Colonic mucosa (tissue), 4 donors: ENCODE measurements at regions not wholly inside any gene's neighbourhood (a gene's known extent, or its start where the extent isn't known, plus 50 kb on each side); places are given as distances from the start of the nearest gene placed in this dataset.

Experiments used
- DNase-seq: peaks from one replicate; pipeline ENCODE4 v3.0.0-alpha.2; 2020
- H3K27ac ChIP-seq: fragments of 200-600 bp; one replicate; pipeline ENCODE4 v1.8.0; 2021
- H3K27me3 ChIP-seq: fragments of 200-600 bp; one replicate; pipeline ENCODE4 v1.8.0; 2021
- H3K36me3 ChIP-seq: fragments of 200-600 bp; one replicate; pipeline ENCODE4 v1.8.0; 2021
- H3K4me1 ChIP-seq: fragments of 200-600 bp; one replicate; pipeline ENCODE4 v1.8.0; 2021; ENCODE audit warnings: mild to moderate bottlenecking
- H3K4me3 ChIP-seq: fragments of 200-600 bp; one replicate; pipeline ENCODE4 v1.8.0; 2021
- H3K9ac ChIP-seq, 2 donors: one replicate each; pipeline ENCODE4 v1.7.0; 2013; ENCODE audit warnings: control low read depth in 2 of 2, low read depth in 2 of 2, low read length in 2 of 2
- H3K9me3 ChIP-seq: fragments of 200-600 bp; one replicate; pipeline ENCODE4 v1.8.0; 2021
- intact Hi-C: fragments of 100-400 bp; cut with DNase I; formaldehyde crosslinking; loops from one replicate; pipeline ENCODE4 v1.14.1; 2022
- TF ChIP-seq, protein P1 (sequence below): fragments of 200-600 bp; IDR thresholded peaks from one replicate; pipeline ENCODE4 v1.8.0; 2022; ENCODE audit warnings: antibody characterized with exemption, mild to moderate bottlenecking
- donor health status: healthy.
- donor health status: DM: no; HTN: no; CAD: no.
- donor health status: DM: no; HTN: no; CAD: no.

DNA sequence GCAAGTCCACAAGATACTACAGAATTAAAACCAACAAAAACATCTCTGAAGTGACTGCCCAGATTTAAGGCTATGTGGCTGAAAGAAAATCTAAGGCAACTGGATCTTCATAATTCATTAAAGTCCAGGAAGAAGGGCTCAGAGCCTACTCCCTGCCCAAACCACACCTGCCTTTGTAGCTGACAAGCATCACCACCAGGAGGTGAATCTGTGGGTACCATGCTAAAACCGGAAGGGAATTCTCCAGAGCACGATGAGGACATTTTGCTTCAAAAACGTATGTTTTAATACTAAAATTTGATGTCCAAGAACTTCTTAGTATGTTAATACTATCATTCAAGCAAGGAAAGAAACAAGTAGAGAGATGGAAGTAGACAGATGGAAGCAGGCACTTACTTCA is 495.9 kb upstream of the NECTIN3 start:
- Histone ChIP-seq H3K4me3 (no peak overlapping the region), H3K27me3 (no peaks in the 10 kb centered on the region), H3K9ac (no peak overlapping the region), H3K27ac (no peak overlapping the region), H3K4me1 (no peaks in the 10 kb centered on the region), H3K9me3 (no peaks in the 10 kb centered on the region), H3K36me3 (no peaks in the 10 kb centered on the region)
- TF ChIP-seq, protein P1, sequence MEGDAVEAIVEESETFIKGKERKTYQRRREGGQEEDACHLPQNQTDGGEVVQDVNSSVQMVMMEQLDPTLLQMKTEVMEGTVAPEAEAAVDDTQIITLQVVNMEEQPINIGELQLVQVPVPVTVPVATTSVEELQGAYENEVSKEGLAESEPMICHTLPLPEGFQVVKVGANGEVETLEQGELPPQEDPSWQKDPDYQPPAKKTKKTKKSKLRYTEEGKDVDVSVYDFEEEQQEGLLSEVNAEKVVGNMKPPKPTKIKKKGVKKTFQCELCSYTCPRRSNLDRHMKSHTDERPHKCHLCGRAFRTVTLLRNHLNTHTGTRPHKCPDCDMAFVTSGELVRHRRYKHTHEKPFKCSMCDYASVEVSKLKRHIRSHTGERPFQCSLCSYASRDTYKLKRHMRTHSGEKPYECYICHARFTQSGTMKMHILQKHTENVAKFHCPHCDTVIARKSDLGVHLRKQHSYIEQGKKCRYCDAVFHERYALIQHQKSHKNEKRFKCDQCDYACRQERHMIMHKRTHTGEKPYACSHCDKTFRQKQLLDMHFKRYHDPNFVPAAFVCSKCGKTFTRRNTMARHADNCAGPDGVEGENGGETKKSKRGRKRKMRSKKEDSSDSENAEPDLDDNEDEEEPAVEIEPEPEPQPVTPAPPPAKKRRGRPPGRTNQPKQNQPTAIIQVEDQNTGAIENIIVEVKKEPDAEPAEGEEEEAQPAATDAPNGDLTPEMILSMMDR: no peak
- intact Hi-C loops: no loop called here
- no peak for DNase-seq

DNA sequence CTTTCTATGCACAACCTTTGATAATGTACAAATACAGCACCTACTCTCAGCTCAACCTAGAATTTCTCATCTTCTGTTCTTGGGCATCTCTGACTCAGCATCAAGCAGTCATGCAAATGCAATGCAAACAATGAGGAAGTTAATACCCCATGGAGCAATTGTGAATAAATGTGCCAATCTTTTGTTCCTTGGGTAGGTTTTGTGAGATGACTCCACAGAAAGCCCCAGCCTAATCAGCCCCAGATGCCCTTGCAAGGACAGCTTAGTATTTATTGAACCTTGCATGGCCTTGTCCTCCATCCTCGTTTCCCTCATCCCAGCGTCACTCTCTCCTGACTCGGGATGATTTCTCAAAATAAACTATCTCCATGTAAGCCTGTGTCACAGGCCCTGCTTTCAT is 494.7 kb upstream of the NECTIN3 start:
- intact Hi-C loops: no loop called here
- no peak overlapping the region for H3K9ac ChIP-seq
- H3K27me3 ChIP-seq: no peaks in the 10 kb centered on the region
- DNase-seq: no peak
- no peaks in the 10 kb centered on the region for H3K4me1 ChIP-seq
- no peak overlapping the region for H3K4me3 ChIP-seq
- TF ChIP-seq, protein P1: no peak
- H3K9me3 ChIP-seq: no peaks in the 10 kb centered on the region
- H3K27ac ChIP-seq: no peak overlapping the region
- H3K36me3 ChIP-seq: no peaks in the 10 kb centered on the region

DNA sequence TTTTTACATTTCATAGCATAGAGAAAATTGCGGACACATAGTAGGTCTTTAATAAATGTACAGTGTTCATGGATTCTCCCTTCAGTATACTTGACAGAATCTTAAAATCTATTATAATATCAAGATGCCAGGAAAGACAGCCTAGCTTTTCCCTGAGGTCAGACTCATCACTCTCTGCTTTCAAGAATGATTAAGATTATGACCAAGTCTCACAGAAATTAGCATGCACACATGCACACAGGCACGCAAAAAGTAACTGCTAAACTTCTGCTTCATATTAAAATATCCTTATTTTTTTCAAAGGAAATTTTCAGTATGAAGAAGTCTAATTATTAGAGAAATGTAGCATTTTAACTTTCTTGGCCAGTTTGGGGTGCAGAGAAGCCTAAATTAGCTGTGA is 493.8 kb upstream of the NECTIN3 start:
- Histone ChIP-seq H3K9me3 (no peaks in the 10 kb centered on the region), H3K36me3 (no peaks in the 10 kb centered on the region), H3K27me3 (no peaks in the 10 kb centered on the region), H3K9ac (no peak overlapping the region), H3K27ac (no peak overlapping the region), H3K4me3 (no peak overlapping the region), H3K4me1 (no peaks in the 10 kb centered on the region)
- no peak for DNase-seq
- TF ChIP-seq, protein P1: no peak
- intact Hi-C loops: no loop called here

DNA sequence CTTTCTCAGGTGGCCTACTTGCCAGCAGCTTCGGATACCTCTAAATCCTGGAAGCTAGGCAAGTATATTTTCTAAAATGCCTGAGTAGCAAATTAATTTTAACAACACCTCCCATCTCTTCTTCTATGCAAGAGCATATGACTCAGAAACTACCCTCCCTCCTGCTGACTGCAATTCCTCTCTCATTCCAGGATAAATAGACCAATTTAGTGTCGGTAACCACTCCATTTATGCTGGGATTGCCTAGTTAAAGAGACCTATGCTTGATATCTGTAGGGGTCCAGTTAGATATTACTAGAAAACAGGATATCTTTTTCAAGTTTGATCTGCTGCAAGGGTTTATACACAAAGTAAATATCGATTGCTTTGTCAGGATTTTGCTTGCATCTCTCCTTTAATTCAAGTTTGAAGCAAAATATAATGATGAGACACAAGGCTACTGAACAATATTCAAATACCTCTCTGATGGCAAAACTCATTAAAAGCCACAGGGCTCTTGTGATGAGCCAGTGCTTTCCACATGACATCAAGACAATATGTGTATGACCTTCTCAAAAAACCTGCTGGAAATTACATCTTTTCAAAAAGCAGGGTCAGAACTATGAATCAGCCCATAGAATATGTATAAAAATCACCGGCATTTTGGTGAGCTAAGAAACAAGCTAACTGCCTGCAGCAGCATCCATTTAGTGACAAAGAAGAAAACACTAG is 491.6 kb upstream of the NECTIN3 start:
- Histone ChIP-seq H3K9ac (no peak overlapping the region), H3K4me1 (no peaks in the 10 kb centered on the region), H3K36me3 (no peaks in the 10 kb centered on the region), H3K9me3 (no peaks in the 10 kb centered on the region), H3K27me3 (no peaks in the 10 kb centered on the region), H3K27ac (no peak overlapping the region), H3K4me3 (no peak overlapping the region)
- intact Hi-C loops: no loop called here
- TF ChIP-seq, protein P1: no peak
- DNase-seq: no peak

DNA sequence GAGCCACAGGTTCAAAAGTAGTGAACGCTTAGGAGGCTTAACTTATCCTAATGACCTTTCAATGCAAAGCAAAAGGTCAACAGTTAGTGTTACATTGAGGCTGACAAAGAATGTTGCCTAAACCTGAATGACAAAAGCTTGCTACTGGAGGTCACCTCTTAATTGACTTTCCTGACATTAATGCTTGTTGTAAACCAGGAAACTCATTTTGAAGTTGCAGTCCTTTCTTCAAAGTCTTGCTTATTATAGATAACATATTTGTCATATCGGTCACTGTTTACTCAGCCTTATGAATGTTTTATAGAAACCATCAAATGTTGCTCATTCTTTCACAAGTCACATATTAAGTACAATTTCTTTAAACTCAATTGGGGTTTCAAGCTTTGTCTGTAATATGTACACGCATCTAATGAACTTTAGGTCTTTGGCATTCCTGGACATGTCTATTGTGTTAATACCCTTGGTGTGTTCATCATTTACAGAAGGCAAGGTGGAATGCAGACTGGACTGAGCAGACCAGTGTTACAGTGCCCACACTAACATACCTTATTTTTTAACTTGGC is 488.2 kb upstream of the NECTIN3 start:
- DNase-seq: no peak
- TF ChIP-seq, protein P1: no peak
- H3K27ac ChIP-seq: no peak overlapping the region
- no peaks in the 10 kb centered on the region for H3K36me3 ChIP-seq
- no peaks in the 10 kb centered on the region for H3K27me3 ChIP-seq
- no peaks in the 10 kb centered on the region for H3K9me3 ChIP-seq
- H3K4me3 ChIP-seq: no peak overlapping the region
- intact Hi-C loops: no loop called here
- H3K9ac ChIP-seq: no peak overlapping the region
- H3K4me1 ChIP-seq: no peaks in the 10 kb centered on the region
